Gastrocnemius medialis (tissue), 4 donors: ENCODE measurements at regions not wholly inside any gene's neighbourhood (a gene's known extent, or its start where the extent isn't known, plus 50 kb on each side); places are given as distances from the start of the nearest gene placed in this dataset.
"Not testable (repeated sequence)": the region's sequence is repeated elsewhere in the genome, so short reads cannot be mapped to it uniquely, and the experiment has no call there.

Experiments
- ATAC-seq, 2 donors: fragments of 150-250 bp; one replicate each; pipeline ENCODE4 v1.9.1; 2016
- DNase-seq, 2 donors: peaks; one replicate each; pipeline ENCODE4 v3.0.0-alpha.2; 2019
- H3K27ac ChIP-seq, 4 donors: fragments of 200-600 bp; sonication (generic); 1 replicate in 1 of 4; 2 replicates in 3 of 4; pipeline ENCODE4 v1.5.1; 2016 to 2018; ENCODE audit warnings: mild to moderate bottlenecking in 2 of 4, moderate library complexity in 1 of 4
- H3K27me3 ChIP-seq, 3 donors: fragments of 200-600 bp; sonication (generic) in 2 of 3; 1 replicate in 1 of 3; 2 replicates in 2 of 3; pipeline versions ENCODE4 v1.5.1 to v1.6.0; 2016 to 2019; ENCODE audit warnings: mild to moderate bottlenecking in 1 of 3, moderate library complexity in 1 of 3
- H3K36me3 ChIP-seq, 2 donors: fragments of 200-600 bp; sonication (generic) in 1 of 2; one replicate each; pipeline ENCODE4 v1.5.1; 2017 to 2018
- H3K4me1 ChIP-seq, 2 donors: fragments of 200-600 bp; sonication (generic) in 1 of 2; one replicate each; pipeline ENCODE4 v1.5.1; 2016 to 2017; ENCODE audit warnings: mild to moderate bottlenecking in 2 of 2
- H3K4me3 ChIP-seq, 4 donors: fragments of 200-600 bp; sonication (generic) in 3 of 4; 1 replicate in 1 of 4; 2 replicates in 3 of 4; pipeline ENCODE4 v1.5.1; 2016 to 2019; ENCODE audit warnings: mild to moderate bottlenecking in 2 of 4
- H3K9me3 ChIP-seq, 3 donors: fragments of 200-600 bp; sonication (generic) in 2 of 3; 1 replicate in 1 of 3; 2 replicates in 2 of 3; pipeline ENCODE4 v1.5.1; 2016 to 2019
- POLR2A ChIP-seq, 2 donors: fragments of 450-650 bp; IDR thresholded peaks; one replicate each; pipeline ENCODE4 v1.6.1; 2017; ENCODE audit warnings: antibody characterized with exemption in 2 of 2, mild to moderate bottlenecking in 2 of 2, moderate library complexity in 2 of 2
- in situ Hi-C, 4 donors: fragments of 200-750 bp; cut with MboI; loops; one replicate each; pipeline versions ENCODE4 v1.15.0 to v1.8.0; 2017; ENCODE audit warnings: low sequenced_read_pairs in 4 of 4
- intact Hi-C: fragments of 100-400 bp; cut with DNase I; formaldehyde crosslinking; loops from one replicate; pipeline ENCODE4 v1.15.1; 2023; ENCODE audit warnings: low total_unique reads
- TF ChIP-seq, protein P1 (sequence below), 5 experiments: fragments of 450-650 bp in 3 of 5; fragments of 200-600 bp in 2 of 5; sonication (generic) in 2 of 5; IDR thresholded peaks in 4 of 5; conservative IDR thresholded peaks in 1 of 5; 1 replicate in 4 of 5; 2 replicates in 1 of 5; pipeline ENCODE4 v1.5.1; 2016 to 2019; ENCODE audit warnings: antibody characterized with exemption in 5 of 5, mild to moderate bottlenecking in 3 of 5, moderate library complexity in 3 of 5

DNA sequence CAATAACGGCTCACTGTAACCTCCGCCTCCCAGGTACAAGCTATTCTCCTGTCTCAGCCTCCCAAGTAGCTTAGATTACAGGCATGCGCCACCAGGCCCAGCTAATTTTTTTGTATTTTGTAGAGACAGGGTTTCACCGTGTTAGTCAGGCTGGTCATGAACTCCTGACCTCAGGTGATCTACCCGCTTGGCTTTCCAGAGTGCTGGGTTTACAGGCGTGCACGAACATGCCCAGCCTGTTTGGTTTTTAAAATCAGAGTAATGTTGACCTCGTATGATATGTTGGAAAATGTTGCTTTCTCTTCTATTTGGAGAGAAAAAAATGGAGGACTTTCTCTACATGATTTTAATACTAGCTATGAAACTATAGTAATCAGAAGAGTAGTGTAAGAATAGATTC lies 386.2 kb downstream of the PTH2R start:
- no peak overlapping the region for H3K27ac ChIP-seq
- in situ Hi-C loops = no loop called here
- H3K27me3 ChIP-seq = no peaks in the 10 kb centered on the region
- no peak for TF ChIP-seq POLR2A (IDR thresholded peaks at IDR 0.05)
- TF ChIP-seq, protein P1, sequence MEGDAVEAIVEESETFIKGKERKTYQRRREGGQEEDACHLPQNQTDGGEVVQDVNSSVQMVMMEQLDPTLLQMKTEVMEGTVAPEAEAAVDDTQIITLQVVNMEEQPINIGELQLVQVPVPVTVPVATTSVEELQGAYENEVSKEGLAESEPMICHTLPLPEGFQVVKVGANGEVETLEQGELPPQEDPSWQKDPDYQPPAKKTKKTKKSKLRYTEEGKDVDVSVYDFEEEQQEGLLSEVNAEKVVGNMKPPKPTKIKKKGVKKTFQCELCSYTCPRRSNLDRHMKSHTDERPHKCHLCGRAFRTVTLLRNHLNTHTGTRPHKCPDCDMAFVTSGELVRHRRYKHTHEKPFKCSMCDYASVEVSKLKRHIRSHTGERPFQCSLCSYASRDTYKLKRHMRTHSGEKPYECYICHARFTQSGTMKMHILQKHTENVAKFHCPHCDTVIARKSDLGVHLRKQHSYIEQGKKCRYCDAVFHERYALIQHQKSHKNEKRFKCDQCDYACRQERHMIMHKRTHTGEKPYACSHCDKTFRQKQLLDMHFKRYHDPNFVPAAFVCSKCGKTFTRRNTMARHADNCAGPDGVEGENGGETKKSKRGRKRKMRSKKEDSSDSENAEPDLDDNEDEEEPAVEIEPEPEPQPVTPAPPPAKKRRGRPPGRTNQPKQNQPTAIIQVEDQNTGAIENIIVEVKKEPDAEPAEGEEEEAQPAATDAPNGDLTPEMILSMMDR (IDR thresholded peaks at IDR 0.05 in 4 of 5, conservative IDR thresholded peaks at IDR 0.05 in 1 of 5) = no peak
- intact Hi-C loops = no loop called here
- DNase-seq (no peak), ATAC-seq (no peak)
- no peaks in the 10 kb centered on the region for H3K36me3 ChIP-seq
- no peak overlapping the region for H3K4me3 ChIP-seq
- H3K4me1 ChIP-seq = no peaks in the 10 kb centered on the region
- no peaks in the 10 kb centered on the region for H3K9me3 ChIP-seq

GRCh38 chr2:208793434-208793833 lies 386.8 kb downstream of the PTH2R start:
- in situ Hi-C loops (no loop called here), intact Hi-C loops (no loop called here)
- ATAC-seq = no peak
- no peak for DNase-seq
- Histone ChIP-seq H3K9me3 (no peaks in the 10 kb centered on the region), H3K36me3 (no peaks in the 10 kb centered on the region), H3K4me3 (no peak overlapping the region), H3K27ac (no peak overlapping the region), H3K27me3 (no peaks in the 10 kb centered on the region), H3K4me1 (no peaks in the 10 kb centered on the region)
- TF ChIP-seq POLR2A (IDR thresholded peaks at IDR 0.05) = no peak
- TF ChIP-seq, protein P1 (IDR thresholded peaks at IDR 0.05 in 4 of 5, conservative IDR thresholded peaks at IDR 0.05 in 1 of 5) = no peak

DNA sequence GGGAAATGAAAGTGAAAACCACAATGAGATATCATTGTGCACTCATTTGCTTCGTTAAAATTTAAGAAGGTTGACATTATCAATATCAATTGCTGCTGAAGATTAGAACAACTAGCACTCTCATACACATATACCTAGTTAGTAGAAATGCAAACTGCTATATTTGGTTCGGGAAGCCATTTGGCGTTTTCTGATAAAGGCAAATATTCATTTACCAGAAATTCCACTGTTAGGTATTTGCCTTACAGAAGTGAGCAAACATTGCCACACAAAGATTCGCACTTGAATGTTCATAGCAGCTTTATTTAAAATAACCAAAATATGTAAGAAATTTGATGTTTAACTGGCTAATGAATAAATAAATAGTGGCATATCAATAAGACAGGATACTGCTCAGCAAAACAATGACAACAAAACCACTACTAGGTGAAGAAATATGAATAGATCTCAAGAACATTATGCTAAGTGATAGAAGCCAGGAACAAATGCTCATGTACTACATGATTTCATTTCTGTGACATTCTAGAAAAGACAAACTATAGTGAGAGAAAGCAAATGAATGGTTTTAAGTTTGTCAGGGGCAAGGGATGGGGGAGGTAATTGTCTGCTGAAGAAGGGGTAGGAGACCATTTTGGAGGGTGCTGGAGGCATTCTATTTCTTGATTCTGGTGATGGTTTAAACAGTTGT lies 387.8 kb downstream of the PTH2R start:
- no peaks in the 10 kb centered on the region for H3K36me3 ChIP-seq
- H3K9me3 ChIP-seq = no peaks in the 10 kb centered on the region
- no peaks in the 10 kb centered on the region for H3K4me1 ChIP-seq
- DNase-seq (no peak), ATAC-seq (no peak)
- no peak overlapping the region for H3K4me3 ChIP-seq
- in situ Hi-C loops = no loop called here
- no peak for TF ChIP-seq POLR2A (IDR thresholded peaks at IDR 0.05)
- TF ChIP-seq, protein P1 (IDR thresholded peaks at IDR 0.05 in 4 of 5, conservative IDR thresholded peaks at IDR 0.05 in 1 of 5) = no peak
- no peaks in the 10 kb centered on the region for H3K27me3 ChIP-seq
- intact Hi-C loops = no loop called here
- H3K27ac ChIP-seq = no peak overlapping the region

DNA sequence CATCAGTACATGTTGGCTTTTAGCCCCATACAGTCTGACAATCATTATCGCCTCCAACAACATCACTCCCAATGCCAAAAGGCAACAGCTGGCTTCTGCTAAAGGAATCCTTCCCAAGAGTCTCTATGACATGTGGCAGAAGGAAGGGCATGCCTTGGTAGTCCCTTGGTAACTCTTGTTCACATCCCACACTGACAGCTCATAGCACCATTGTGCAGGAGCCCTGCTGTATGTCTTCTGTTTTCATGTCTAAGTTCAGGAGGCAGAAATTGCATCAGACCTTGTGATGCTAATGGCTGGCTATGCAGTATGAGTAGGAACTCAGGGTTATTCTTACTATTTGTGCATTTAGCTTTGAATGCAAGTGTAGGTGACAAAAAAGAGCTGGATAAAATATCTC lies 392.1 kb downstream of the PTH2R start:
- intact Hi-C loops = no loop called here
- Histone ChIP-seq H3K4me3 (no peak overlapping the region), H3K36me3 (no peaks in the 10 kb centered on the region), H3K27ac (no peak overlapping the region), H3K4me1 (no peaks in the 10 kb centered on the region), H3K27me3 (no peaks in the 10 kb centered on the region), H3K9me3 (no peaks in the 10 kb centered on the region)
- in situ Hi-C loops = no loop called here
- DNase-seq (no peak), ATAC-seq (no peak)
- no peak for TF ChIP-seq POLR2A (IDR thresholded peaks at IDR 0.05)
- TF ChIP-seq, protein P1 (IDR thresholded peaks at IDR 0.05 in 4 of 5, conservative IDR thresholded peaks at IDR 0.05 in 1 of 5) = no peak

DNA sequence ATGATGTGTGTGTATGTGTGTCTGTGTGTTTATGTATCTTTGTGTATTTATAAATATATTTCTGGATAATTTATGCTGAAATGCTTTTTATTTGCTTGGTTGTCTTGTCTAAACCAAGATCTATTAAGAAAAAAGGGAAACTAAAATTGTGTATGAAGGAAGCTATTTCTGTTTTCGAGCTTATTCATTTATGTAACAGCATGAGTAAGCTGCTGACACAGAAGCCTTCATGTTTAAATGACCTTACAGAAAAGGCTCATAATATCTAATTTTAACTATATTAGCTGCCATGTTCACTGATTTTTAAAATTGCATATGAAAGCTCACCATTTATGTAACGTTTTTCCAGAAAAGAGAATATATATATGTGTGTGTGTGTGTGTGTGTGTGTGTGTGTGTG lies 392.8 kb downstream of the PTH2R start:
- ATAC-seq = no peak

GRCh38 chr2:208800887-208801286 lies 394.3 kb downstream of the PTH2R start:
- H3K27me3 ChIP-seq, H3K4me3 ChIP-seq, ATAC-seq, H3K4me1 ChIP-seq, DNase-seq, intact Hi-C loops, H3K9me3 ChIP-seq, H3K27ac ChIP-seq, H3K36me3 ChIP-seq, in situ Hi-C loops: not testable (repeated sequence)

More for the DNA sequence above, 392.8 kb downstream of the PTH2R start:
- Histone ChIP-seq H3K4me3 (no peak overlapping the region), H3K27ac (no peak overlapping the region), H3K9me3 (no peaks in the 10 kb centered on the region), H3K36me3 (no peaks in the 10 kb centered on the region), H3K27me3 (no peaks in the 10 kb centered on the region), H3K4me1 (no peaks in the 10 kb centered on the region)
- no peak for TF ChIP-seq POLR2A (IDR thresholded peaks at IDR 0.05)
- TF ChIP-seq, protein P1 (IDR thresholded peaks at IDR 0.05 in 4 of 5, conservative IDR thresholded peaks at IDR 0.05 in 1 of 5) = no peak
- in situ Hi-C loops (no loop called here), intact Hi-C loops (no loop called here)
- DNase-seq = no peak
